ENCODE measurements at regions not wholly inside any gene's neighbourhood (a gene's known extent, or its start where the extent isn't known, plus 50 kb on each side); places are given as distances from the start of the nearest gene placed in this dataset.
A peak's percentile ranks its signal among the peaks of the same experiment; 100 is the strongest.

DNA sequence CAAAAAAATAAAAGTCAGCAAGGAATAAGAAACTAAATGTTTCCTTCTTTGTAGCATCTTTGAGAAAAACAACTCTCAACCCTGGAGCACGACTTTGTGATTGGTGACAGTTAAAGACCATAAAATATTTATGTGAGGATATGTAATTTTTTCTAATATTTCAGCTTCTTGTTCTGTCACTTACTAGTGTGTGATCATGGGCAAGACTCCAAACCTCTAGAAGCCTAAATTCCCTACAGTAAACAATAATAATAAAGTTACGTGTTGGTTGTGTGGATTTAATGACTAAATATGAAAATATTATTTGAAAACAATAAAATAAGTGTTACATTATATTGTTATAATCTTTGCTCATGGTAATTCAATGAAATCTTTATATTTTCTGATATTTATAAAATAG lies 735.6 kb upstream of the MARCKS start:
- BruUV-seq (replicated peaks): no TSS peak

More for the DNA sequence above, 735.6 kb upstream of the MARCKS start:
- Histone ChIP-seq H3K4me2 (ENCODE audit: insufficient read depth, low read length) (peak overlapping the region; percentile 9), H4K20me1 (replicated peaks; ENCODE audit: control insufficient read depth, extremely low read depth, insufficient read depth, low read length) (no peaks in the 10 kb centered on the region), H3K9me1 (replicated peaks; ENCODE audit: control insufficient read depth, extremely low read depth, insufficient read depth, low read length) (no peaks in the 10 kb centered on the region), H3K27me3 (ENCODE audit: control insufficient read depth in 2 of 2, insufficient read depth in 2 of 2, low read length in 2 of 2) (no peaks in the 10 kb centered on the region), H3K27ac (ENCODE audit: insufficient read depth, low read depth, low read length) (peak overlapping the region; percentile 89), H3K36me3 (ENCODE audit: control insufficient read depth in 2 of 2, extremely low read depth in 1 of 2, insufficient read depth in 2 of 2, low read length in 2 of 2) (no peaks in the 10 kb centered on the region), H3K9me3 (replicated peaks; ENCODE audit: control insufficient read depth, insufficient read depth, low read length) (no peaks in the 10 kb centered on the region), H3K4me1 (ENCODE audit: control insufficient read depth, extremely low read depth, insufficient read depth, low read length) (peaks cover 40% of the 10 kb centered on the region), H2AFZ (ENCODE audit: low read depth, low read length) (no peak overlapping the region), H3K4me3 (replicated peaks in 1 of 3; ENCODE audit: insufficient read depth in 1 of 3, low read depth in 1 of 3, low read length in 3 of 3) (no peak overlapping the region), H3K79me2 (ENCODE audit: control insufficient read depth, insufficient read depth, low read length) (no peaks in the 10 kb centered on the region), H3K9ac (replicated peaks; ENCODE audit: extremely low read depth, insufficient read depth, low read length) (peak overlapping the region; percentile 65)
- ChIA-PET CTCF (interaction anchor here (0.6 to 5.8 kb wide), 12 partner anchors 57 to 758 kb away, joined by 3 to 53 read pairs (median 4); no protein-coding TSS in a partner anchor), POLR2A (no interaction called here)
- TF ChIP-seq, protein P1, sequence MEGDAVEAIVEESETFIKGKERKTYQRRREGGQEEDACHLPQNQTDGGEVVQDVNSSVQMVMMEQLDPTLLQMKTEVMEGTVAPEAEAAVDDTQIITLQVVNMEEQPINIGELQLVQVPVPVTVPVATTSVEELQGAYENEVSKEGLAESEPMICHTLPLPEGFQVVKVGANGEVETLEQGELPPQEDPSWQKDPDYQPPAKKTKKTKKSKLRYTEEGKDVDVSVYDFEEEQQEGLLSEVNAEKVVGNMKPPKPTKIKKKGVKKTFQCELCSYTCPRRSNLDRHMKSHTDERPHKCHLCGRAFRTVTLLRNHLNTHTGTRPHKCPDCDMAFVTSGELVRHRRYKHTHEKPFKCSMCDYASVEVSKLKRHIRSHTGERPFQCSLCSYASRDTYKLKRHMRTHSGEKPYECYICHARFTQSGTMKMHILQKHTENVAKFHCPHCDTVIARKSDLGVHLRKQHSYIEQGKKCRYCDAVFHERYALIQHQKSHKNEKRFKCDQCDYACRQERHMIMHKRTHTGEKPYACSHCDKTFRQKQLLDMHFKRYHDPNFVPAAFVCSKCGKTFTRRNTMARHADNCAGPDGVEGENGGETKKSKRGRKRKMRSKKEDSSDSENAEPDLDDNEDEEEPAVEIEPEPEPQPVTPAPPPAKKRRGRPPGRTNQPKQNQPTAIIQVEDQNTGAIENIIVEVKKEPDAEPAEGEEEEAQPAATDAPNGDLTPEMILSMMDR (IDR thresholded peaks at IDR 0.05; ENCODE audit: extremely low read depth in 1 of 2, insufficient read depth in 1 of 2, low read depth in 1 of 2, low read length in 2 of 2): no peak
- TF ChIP-seq JUN (IDR thresholded peaks at IDR 0.05; ENCODE audit: borderline replicate concordance, insufficient read depth, insufficient read length, low read depth) (no peak), MAX (IDR thresholded peaks at IDR 0.05; ENCODE audit: insufficient read depth, insufficient read length) (no peak), GATA2 (IDR thresholded peaks at IDR 0.05; ENCODE audit: insufficient read depth, insufficient read length, low read depth, low read length) (no peak), MYC (IDR thresholded peaks at IDR 0.05; ENCODE audit: low read depth, low read length) (no peak), EZH2 (IDR thresholded peaks at IDR 0.05; ENCODE audit: borderline replicate concordance, low read depth, low read length, severe bottlenecking) (no peak), POLR2AphosphoS5 (IDR thresholded peaks at IDR 0.05; ENCODE audit: insufficient read depth, low read depth, low read length) (no peak), POLR2A (IDR thresholded peaks at IDR 0.05; ENCODE audit: low read depth, low read length) (no peak), FOS (IDR thresholded peaks at IDR 0.05; ENCODE audit: borderline replicate concordance, insufficient read depth, low read length) (no peak)
- dilution Hi-C loops (cut with MboI; ENCODE audit: extremely low pct_ligation_motif_present, low sequenced_read_pairs): no loop called here
- intact Hi-C loops (cut with micrococcal nuclease): loop anchor here (5.0 to 10.0 kb wide), 3 partner anchors 186 to 787 kb away; no protein-coding TSS in a partner anchor
- FAIRE-seq (no peak), DNase-seq (ENCODE audit: low read depth, low spot score) (peak; percentile 39)

All from endothelial cell of umbilical vein (primary cell).